ENCODE measurements at regions not wholly inside any gene's neighbourhood (a gene's known extent, or its start where the extent isn't known, plus 50 kb on each side); places are given as distances from the start of the nearest gene placed in this dataset.

GRCh38 chr2:235139956-235140800, 188.4 kb downstream of the SH3BP4 start:
- no peak for DNase-seq (ENCODE audit: low read depth)
- TF ChIP-seq CTCF (IDR thresholded peaks at IDR 0.05; ENCODE audit: control insufficient read depth, extremely low read depth, insufficient read depth) = no peak
- no peak overlapping the region for H3K4me3 ChIP-seq (ENCODE audit: low read depth, low read length)

- DNase-seq (ENCODE audit: low read depth) = no peak
- no peak overlapping the region for H3K4me3 ChIP-seq (ENCODE audit: low read depth, low read length)
- TF ChIP-seq CTCF (IDR thresholded peaks at IDR 0.05; ENCODE audit: control insufficient read depth, extremely low read depth, insufficient read depth) = no peak
Measured at GRCh38 chr2:235140801-235141081, 188.9 kb downstream of the SH3BP4 start.

GRCh38 chr2:235141411-235142128, 189.8 kb downstream of the SH3BP4 start:
- no peak for TF ChIP-seq CTCF (IDR thresholded peaks at IDR 0.05; ENCODE audit: control insufficient read depth, extremely low read depth, insufficient read depth)
- DNase-seq (ENCODE audit: low read depth) = no peak
- no peak overlapping the region for H3K4me3 ChIP-seq (ENCODE audit: low read depth, low read length)

GRCh38 chr2:235142601-235143000, 190.8 kb downstream of the SH3BP4 start:
- no peak for DNase-seq (ENCODE audit: low read depth)
- no peak overlapping the region for H3K4me3 ChIP-seq (ENCODE audit: low read depth, low read length)
- TF ChIP-seq CTCF (IDR thresholded peaks at IDR 0.05; ENCODE audit: control insufficient read depth, extremely low read depth, insufficient read depth) = no peak

GRCh38 chr2:235143789-235144188, 192.0 kb downstream of the SH3BP4 start:
- no peak overlapping the region for H3K4me3 ChIP-seq (ENCODE audit: low read depth, low read length)
- no peak for DNase-seq (ENCODE audit: low read depth)
- no peak for TF ChIP-seq CTCF (IDR thresholded peaks at IDR 0.05; ENCODE audit: control insufficient read depth, extremely low read depth, insufficient read depth)

GRCh38 chr2:235144291-235144690, 192.5 kb downstream of the SH3BP4 start:
- TF ChIP-seq CTCF (IDR thresholded peaks at IDR 0.05; ENCODE audit: control insufficient read depth, extremely low read depth, insufficient read depth) = no peak

More at GRCh38 chr2:235144291-235144690, 192.5 kb downstream of the SH3BP4 start:
- no peak for DNase-seq (ENCODE audit: low read depth)
- no peak overlapping the region for H3K4me3 ChIP-seq (ENCODE audit: low read depth, low read length)

Data from LNCaP clone FGC (cell line).